Peyer's patch (tissue), 4 donors: ENCODE measurements at regions not wholly inside any gene's neighbourhood (a gene's known extent, or its start where the extent isn't known, plus 50 kb on each side); places are given as distances from the start of the nearest gene placed in this dataset.

Experiments
- DNase-seq, 3 donors: peaks; one replicate each; pipeline ENCODE4 v3.0.0-alpha.2; 2017 to 2019
- H3K27ac ChIP-seq, 4 donors: fragments of 200-600 bp; sonication (generic); one replicate each; pipeline ENCODE4 v1.5.1; 2016 to 2019
- H3K27me3 ChIP-seq, 2 donors: fragments of 200-600 bp; sonication (generic); one replicate each; pipeline ENCODE4 v1.5.1; 2019
- H3K36me3 ChIP-seq, 3 donors: fragments of 200-600 bp; sonication (generic); one replicate each; pipeline ENCODE4 v1.5.1; 2016 to 2019
- H3K4me1 ChIP-seq, 4 donors: fragments of 200-600 bp; sonication (generic); one replicate each; pipeline ENCODE4 v1.5.1; 2016 to 2019
- H3K4me3 ChIP-seq, 4 donors: fragments of 200-600 bp; sonication (generic); 1 replicate in 3 of 4; 2 replicates in 1 of 4; pipeline ENCODE4 v1.5.1; 2016 to 2019; ENCODE audit warnings: mild to moderate bottlenecking in 1 of 4
- H3K9me3 ChIP-seq, 4 donors: fragments of 200-600 bp; sonication (generic); one replicate each; pipeline ENCODE4 v1.5.1; 2016 to 2019; ENCODE audit warnings: mild to moderate bottlenecking in 1 of 4
- POLR2A ChIP-seq, 2 donors: fragments of 450-650 bp; IDR thresholded peaks; one replicate each; pipeline ENCODE4 v1.5.1; 2017; ENCODE audit warnings: antibody characterized with exemption in 2 of 2, mild to moderate bottlenecking in 2 of 2, moderate library complexity in 2 of 2
- TF ChIP-seq, protein P1 (sequence below), 6 experiments: fragments of 450-650 bp in 4 of 6; fragments of 200-600 bp in 2 of 6; sonication (generic) in 1 of 6; IDR thresholded peaks; one replicate each; pipeline ENCODE4 v1.5.1; 2017 to 2019; ENCODE audit warnings: antibody characterized with exemption in 6 of 6, mild to moderate bottlenecking in 3 of 6, moderate library complexity in 1 of 6

DNA sequence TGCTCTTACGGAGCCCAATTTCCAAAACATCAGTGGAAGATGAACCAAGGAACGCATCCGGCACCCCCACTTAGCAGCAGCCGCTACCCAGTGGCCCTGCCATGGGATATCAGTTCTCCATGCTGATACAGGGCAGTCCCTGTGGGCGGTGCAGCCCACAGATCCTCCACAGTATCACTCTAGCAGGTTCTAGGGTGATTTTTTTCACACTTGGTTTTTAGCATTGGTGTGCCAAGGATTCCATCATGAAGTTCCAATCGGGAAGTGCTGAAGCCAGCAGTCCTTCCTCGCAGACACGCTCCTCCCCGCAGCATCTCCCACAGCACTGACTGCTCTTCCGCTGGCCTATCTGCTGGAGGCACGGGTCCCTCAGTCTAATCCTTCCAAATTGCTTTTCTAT lies 261.9 kb downstream of the SYK start:
- TF ChIP-seq POLR2A (IDR thresholded peaks at IDR 0.05): no peak
- TF ChIP-seq, protein P1, sequence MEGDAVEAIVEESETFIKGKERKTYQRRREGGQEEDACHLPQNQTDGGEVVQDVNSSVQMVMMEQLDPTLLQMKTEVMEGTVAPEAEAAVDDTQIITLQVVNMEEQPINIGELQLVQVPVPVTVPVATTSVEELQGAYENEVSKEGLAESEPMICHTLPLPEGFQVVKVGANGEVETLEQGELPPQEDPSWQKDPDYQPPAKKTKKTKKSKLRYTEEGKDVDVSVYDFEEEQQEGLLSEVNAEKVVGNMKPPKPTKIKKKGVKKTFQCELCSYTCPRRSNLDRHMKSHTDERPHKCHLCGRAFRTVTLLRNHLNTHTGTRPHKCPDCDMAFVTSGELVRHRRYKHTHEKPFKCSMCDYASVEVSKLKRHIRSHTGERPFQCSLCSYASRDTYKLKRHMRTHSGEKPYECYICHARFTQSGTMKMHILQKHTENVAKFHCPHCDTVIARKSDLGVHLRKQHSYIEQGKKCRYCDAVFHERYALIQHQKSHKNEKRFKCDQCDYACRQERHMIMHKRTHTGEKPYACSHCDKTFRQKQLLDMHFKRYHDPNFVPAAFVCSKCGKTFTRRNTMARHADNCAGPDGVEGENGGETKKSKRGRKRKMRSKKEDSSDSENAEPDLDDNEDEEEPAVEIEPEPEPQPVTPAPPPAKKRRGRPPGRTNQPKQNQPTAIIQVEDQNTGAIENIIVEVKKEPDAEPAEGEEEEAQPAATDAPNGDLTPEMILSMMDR (IDR thresholded peaks at IDR 0.05): no peak
- no peak for DNase-seq
- no peaks in the 10 kb centered on the region for H3K27me3 ChIP-seq
- H3K9me3 ChIP-seq: no peaks in the 10 kb centered on the region
- H3K4me3 ChIP-seq: no peak overlapping the region
- no peaks in the 10 kb centered on the region for H3K36me3 ChIP-seq
- no peaks in the 10 kb centered on the region for H3K4me1 ChIP-seq
- no peak overlapping the region for H3K27ac ChIP-seq

DNA sequence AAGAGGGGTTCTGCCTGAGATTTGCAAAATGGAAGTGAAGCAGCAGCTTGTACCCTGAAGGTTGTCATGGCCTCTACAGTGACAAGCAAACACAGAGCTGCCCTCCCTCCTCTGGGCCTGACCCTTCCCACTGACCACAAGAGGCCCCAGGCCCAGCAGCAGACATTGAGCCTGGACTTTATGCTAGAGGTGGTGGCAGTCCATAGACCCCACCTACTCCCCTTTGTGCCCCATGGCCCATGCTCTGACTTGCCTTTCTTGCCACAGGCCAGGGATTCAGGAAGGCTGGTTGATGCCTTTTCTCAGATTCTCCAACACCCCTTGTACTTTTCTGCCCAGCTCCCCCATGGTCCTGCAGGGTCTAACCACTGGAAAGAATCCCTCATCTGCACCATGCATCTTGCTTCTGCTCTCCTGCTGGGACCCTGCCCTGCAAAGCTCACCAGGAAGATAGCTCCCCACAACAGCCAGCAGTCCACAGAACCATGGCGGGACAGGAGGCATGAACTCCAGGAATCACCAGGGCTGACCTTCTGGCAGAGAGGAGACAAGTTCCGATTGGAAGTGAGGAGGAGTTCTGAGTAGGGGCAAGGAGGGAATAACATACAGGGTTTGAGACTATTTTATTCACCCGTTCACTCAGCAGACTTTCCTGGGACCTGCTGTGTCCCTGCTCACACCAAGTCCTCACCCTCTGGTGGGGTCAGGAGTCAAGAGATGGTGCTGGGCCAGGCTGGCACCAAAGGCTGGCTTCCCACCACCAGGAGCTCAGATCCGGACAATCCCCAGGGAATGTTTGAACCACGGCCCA lies 263.8 kb downstream of the SYK start:
- Histone ChIP-seq H3K27ac (no peak overlapping the region), H3K4me3 (no peak overlapping the region), H3K27me3 (no peaks in the 10 kb centered on the region), H3K9me3 (no peaks in the 10 kb centered on the region), H3K4me1 (no peaks in the 10 kb centered on the region), H3K36me3 (no peaks in the 10 kb centered on the region)
- TF ChIP-seq POLR2A (IDR thresholded peaks at IDR 0.05): no peak
- TF ChIP-seq, protein P1 (IDR thresholded peaks at IDR 0.05): no peak
- no peak for DNase-seq

DNA sequence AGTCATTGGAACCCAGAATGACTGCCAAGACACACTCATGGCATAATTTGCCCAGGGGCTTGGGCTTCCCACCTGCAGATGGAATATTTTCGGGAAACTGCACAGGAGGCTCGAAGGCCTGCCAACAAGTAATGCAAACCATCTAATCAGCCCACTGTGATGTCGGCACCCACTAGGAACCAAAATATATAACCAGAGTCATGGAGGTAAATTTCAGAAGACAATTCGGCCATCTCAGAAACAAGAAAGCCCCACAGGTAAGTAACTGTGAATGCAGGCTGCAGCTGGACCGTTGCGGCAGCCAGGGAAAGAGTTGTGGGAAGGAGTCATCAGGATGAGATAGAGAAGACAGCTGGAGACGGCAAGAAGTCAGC lies 264.4 kb downstream of the SYK start:
- no peaks in the 10 kb centered on the region for H3K4me1 ChIP-seq
- no peak overlapping the region for H3K4me3 ChIP-seq
- no peaks in the 10 kb centered on the region for H3K36me3 ChIP-seq
- no peak for DNase-seq
- no peaks in the 10 kb centered on the region for H3K27me3 ChIP-seq
- no peaks in the 10 kb centered on the region for H3K9me3 ChIP-seq
- TF ChIP-seq, protein P1 (IDR thresholded peaks at IDR 0.05): no peak
- no peak for TF ChIP-seq POLR2A (IDR thresholded peaks at IDR 0.05)
- no peak overlapping the region for H3K27ac ChIP-seq

DNA sequence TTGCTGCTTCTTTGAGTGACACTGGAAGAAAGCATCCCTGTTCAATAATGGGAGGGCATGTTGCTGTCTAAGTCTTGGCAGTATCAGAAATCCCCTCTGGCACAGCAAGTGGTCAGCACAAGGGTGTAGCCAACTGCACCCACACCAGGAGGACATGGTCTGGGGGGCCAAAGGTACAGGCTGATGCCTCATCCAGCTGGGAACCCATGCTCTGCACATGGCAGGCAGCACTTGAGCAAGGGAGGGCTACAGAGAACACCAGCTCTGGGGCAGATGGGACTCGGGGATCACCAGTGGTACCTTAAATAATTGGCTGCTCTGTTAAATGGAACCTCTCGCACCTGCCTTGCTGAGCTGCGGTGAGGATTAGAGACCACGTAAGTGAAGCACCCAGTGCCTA lies 265.2 kb downstream of the SYK start:
- H3K4me3 ChIP-seq: no peak overlapping the region
- no peak overlapping the region for H3K27ac ChIP-seq
- peaks cover 0 to under 1% (median 0%) of the 10 kb centered on the region in 4 donors for H3K4me1 ChIP-seq
- H3K36me3 ChIP-seq: no peaks in the 10 kb centered on the region
- H3K27me3 ChIP-seq: no peaks in the 10 kb centered on the region
- TF ChIP-seq POLR2A (IDR thresholded peaks at IDR 0.05): no peak
- TF ChIP-seq, protein P1 (IDR thresholded peaks at IDR 0.05): no peak
- no peak for DNase-seq
- no peaks in the 10 kb centered on the region for H3K9me3 ChIP-seq

DNA sequence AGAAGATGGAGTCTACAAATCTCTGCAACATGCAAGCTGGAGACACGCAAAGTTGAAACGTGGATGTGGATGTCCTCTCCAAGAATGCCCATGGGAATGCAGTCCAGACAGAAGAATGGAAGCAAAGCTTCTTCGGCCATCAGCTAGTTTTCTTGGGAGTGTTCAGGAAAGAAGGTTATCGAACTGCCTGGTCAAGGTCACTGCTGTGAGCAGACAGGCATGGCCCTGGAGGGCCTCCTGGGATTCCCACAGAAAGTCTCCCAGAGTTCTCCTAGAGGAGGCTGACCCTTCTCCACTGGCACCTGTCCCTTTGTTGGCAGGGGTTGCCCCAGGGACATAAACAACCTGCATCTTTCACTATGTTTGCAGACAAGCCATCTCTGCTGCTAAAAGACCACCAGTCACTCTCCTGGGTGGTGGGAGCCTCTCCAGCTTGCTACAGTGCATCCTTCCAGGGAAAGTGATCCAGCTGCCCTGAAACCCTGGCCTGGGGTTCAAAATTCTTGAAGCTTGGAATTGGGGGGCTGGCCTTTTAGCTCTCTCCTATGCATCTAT lies 265.8 kb downstream of the SYK start:
- Histone ChIP-seq H3K9me3 (no peaks in the 10 kb centered on the region), H3K4me3 (no peak overlapping the region), H3K27me3 (no peaks in the 10 kb centered on the region), H3K36me3 (no peaks in the 10 kb centered on the region), H3K4me1 (peaks cover 0 to 6% (median 0%) of the 10 kb centered on the region in 4 donors), H3K27ac (no peak overlapping the region)
- no peak for DNase-seq
- TF ChIP-seq POLR2A (IDR thresholded peaks at IDR 0.05): no peak
- TF ChIP-seq, protein P1 (IDR thresholded peaks at IDR 0.05): no peak
